Fibroblast of skin of left biceps (primary cell): ENCODE measurements at regions not wholly inside any gene's neighbourhood (a gene's known extent, or its start where the extent isn't known, plus 50 kb on each side); places are given as distances from the start of the nearest gene placed in this dataset.
"Not testable (repeated sequence)": the region's sequence is repeated elsewhere in the genome, so short reads cannot be mapped to it uniquely, and the experiment has no call there.

Source experiments
- DNase-seq, 2 experiments: peaks; one replicate each; pipeline ENCODE4 v3.0.0-alpha.2; 2013; ENCODE audit warnings: low read depth in 2 of 2

DNA sequence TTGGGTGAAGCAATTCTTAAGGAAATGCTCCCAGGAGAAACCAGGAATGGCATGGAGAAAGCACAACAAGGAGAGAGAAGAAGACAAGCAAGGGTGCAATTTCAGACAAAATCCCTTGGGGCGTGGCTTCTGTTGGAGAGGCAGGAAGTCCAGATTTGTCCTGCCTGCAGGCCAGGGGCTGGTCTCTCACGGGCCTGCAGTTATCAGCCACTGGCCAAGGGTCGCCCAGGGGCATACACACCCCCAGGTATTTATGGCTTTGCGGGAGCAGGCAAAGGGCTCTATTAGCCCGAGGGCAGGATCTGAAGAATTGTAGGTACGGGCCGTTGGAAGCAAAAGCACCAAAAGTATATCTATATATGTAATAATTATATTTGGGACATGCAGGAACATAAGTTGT is 87.7 kb downstream of the IYD start:
- no peak for DNase-seq

DNA sequence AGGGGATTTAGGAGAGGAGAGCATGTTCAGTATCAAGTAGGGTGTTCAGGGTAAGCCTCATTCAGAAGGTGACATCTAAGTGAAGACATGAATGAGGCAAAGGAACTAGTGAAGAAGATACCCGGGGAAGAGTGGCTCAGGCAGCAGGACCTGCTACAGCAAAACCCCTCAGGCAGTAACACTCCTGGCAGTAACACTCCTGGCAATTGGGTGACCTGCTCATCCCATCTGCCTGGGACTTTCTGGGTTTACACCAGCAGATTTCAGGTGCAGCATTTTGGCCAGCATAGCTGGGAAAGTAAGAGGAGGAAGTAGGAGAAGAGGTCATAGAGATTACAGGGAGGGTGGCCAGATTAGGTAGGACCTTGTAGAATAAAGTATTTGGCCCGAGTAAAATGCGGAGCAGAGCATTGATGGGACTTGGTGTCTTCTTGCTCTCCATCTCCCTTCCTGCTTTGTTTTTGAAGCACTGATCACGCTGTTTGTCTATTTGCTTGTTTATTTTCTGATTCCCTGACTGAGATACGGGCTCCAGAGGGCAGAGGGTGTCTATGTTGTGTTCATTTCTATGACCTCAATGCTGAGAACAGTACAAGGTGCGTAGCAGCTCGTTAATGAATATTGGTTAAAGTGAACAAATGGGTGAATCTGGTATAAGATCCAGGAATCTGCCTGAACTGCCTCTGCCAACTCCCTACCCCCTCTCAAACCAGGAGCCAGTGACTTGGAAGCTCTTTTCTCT is 88.3 kb downstream of the IYD start:
- no peak for DNase-seq

DNA sequence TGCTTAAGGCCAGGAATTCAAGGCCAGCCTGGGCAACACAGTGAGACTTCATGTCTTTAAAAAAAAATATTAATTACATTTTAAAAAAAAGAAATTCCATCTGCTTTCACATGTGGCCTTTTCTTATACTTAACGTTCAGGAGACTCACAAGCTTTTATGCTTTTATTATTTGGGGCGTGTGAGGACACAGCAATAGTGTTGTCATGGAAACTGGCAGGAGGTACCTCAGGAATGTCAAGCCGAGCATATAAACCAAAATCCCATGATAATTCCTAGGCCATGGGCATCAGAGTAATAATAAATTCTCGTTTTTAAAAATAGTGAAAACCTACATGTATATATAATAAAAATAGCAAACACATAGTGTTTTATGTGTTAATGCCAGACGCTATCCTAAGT is 89.8 kb downstream of the IYD start:
- no peak for DNase-seq

DNA sequence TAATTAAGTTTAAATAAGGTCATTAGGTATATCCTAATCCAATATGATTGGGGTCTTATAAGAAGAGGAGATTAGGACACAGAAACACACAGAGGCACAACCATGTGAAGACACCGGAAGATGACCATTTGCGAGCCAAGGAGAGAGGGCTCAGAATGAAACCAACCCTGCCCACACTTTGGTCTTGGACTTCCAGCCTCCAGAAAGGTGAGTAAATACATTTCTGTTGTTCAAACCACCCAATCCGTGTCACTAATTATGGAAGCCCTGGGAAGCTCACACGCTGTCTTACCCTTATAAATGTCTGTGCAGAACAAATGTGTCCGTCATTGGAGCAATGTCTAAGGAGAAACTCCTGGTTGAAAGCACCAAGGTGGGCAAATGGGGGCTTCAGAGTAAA is 95.0 kb downstream of the IYD start:
- no peak for DNase-seq

DNA sequence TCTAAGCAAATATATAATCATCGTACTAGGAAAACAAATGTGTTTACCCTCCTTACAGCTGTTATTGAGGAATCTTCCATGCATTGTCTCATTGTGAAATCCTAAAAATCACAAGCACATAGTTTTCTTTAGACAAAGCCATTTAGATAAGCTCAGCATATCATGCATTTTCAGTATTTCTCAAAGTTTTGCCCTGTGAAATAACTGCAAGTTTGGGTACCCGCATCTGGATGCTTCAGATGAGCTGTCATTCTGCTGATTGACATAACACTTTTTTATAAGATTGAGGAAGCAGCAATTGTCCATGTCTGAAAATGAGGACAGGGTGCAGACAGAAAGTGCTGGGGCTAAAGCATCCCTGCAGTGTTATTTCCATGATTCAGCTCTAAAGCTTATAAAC is 96.2 kb downstream of the IYD start:
- no peak for DNase-seq

DNA sequence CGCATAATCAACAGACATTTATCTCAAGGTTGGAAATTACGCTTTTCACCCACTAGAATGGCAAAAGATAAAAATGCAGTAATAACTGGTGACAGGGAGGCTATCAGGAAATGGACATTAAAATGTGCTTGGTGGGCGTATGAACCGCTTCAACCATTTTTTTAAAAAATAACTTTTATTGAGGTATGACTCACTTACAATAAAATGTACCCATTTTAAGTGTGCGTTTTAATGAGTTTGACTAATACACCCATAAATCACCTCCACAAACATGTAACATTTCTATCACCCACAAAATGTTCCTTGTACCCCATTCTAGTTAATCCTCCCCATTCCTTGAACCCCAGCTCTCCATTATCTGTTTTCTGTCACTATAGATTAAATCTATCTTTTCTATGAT is 96.8 kb downstream of the IYD start:
- no peak for DNase-seq

DNA sequence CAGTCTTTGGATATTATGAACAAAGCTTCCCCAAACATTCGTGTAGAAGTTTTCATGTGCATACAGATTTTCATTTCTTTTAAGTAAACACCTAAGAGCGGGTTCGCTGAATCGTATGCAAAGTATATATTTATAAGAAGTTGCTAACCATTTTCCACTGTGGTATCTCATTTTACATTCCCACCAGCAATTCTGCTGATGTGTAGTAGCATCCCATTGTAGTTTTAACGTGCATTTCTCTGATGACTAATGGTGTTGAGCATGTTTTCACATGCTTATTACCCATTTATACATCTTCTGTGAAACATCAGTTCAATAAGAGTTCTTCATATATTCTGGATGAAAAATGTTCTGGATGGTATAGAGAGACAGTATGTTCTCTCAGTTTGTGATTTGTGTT is 97.4 kb downstream of the IYD start:
- no peak for DNase-seq

DNA sequence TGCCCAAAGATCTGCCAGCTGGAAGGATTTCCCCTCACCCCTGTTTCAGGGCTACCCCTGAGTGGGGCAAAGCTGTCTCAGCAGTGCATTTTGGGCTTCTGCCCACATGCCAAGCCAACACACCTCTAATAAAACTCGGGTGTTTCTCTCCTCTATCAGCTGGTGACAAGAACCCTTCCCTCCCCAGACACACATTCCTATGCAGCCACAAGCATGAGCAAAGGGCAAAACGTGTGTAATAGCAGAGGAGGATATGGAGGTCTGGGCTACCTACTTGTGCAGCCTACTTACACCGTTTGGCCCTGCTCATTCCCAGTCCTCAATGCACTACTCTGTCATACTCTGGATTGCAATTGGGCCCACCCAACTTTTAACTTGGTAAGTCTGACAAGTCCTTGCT is 101.3 kb downstream of the IYD start:
- no peak for DNase-seq

DNA sequence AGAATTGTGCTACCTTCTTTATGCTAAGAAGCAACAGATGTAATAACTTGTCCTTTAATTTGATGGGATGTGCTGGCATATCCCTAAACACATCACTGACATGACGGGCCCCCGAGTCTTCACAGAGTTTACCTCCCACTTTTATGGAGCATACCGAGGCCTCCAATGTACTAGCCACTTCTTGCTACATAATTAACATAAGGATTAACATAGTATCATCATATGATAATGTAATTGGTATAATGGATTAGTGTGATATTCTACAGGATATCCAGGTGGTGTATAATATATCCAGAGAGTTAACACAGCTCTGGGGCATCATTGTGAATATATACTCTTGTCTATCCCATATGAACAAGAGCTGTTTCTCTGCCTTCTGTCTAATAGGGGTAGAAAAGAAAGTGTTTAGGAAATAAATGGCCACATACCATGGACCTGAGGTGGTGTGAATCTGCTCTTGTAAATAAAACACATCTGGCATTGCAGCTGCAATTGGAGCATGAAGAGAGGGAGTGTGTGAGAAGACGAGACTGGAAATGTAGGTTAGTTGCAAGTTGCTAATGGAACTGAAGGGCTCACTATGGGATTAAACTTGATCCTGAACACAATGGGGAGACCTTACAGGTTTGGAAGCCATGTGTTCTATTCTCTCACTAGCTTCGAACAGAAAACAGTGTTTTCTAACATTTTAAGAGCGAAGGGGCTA is 102.3 kb downstream of the IYD start:
- DNase-seq, result no peak

DNA sequence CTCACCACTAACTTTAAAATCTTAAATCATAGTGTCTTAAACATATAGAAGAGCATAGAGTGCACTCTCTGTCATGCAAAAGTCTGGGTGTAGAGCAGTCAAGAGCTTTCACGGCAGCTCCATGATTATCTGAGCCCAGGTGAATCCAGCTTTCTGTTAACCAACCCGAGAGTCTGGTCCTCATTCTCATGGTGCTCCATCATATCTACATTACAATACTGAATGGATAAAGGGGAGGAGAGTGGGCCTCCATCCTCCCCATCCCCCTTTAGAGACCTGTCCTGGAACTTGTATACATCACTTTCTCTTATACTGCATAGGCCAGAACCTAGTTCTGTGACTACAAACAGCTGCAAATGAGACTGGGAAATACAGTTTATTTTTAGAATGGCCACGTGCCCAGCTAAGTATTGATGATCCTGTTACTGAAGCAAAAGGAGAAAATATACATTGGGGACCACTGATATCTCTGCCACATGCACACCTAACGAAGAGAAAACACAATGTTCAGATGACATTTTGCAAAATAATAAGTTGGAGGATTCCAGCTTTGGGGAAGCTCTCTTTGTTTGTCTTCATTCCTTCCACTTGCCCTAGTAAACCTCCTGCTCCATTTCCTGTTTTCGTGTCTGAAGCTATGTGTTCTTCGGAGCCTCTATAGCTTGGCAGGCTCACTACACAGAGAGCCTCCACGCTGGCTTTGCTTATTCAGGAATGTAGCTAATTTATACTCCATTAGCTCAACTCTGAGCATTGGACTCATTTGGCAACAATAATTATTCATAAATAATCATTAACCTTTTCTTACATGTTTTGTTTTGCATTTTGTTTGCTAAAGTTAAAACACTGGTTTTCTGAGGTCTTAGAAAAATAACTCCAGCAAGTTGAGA is 110.1 kb downstream of the IYD start:
- no peak for DNase-seq

DNA sequence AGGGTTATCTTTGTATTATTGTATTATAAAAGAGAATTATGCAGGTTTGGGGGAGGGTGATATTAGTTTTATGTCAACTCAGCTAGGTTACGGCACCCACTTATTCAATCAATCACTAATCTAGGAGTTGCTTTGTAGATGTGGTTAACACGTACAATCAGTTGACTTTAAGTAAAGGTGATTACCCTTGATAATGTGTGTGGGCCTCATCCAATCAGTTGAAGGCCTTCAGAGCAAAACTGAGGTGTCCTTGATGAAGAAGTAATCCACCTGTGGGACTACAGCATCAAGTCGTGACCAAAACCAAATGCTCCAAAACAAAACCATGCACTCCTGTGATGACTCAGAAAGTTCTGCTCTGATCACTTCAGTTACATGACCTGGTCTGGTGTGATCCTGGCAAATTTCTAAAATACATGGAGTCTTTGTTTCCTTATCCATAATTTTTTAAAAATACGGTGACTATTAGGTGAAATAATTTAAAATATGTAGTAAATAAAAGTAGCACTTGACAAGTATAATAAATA is 114.1 kb downstream of the IYD start:
- DNase-seq, result no peak

DNA sequence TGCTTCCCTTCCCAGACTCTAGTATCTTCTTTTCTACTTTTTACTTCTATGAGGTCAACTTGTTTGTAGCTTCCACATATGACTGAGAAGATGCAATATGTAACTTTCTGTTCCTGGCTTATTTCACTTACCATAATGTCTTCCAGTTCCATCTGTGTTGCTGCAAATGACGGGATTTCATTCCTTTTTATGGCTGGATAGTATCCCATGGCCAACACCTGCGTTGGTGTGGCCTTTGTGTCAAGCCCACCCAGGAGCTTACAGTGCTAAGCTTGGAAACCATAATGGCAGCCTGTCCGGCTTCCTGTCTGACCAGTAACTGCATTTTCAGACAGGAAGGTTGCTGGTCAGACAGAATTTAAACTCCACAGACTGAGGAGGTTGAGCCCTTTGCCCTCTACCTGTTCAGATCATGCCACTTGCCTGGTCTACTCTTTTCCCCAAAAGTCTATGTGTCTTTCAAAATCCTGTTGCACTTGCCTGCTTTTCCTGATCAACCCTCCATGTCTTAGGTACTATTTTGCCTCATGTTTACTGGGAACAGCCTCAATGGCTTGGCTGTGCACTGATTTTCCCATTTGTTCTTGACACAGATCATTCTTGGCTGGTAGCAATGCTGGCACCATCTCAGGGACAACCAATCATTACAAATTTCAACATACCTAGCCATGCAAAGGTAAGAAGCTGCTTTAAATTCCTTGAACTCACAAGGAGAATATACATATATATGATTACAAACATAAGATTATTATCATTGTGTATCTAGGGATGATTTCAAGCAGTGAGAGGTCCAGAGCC is 114.3 kb upstream of the PLEKHG1 start:
- no peak for DNase-seq

DNA sequence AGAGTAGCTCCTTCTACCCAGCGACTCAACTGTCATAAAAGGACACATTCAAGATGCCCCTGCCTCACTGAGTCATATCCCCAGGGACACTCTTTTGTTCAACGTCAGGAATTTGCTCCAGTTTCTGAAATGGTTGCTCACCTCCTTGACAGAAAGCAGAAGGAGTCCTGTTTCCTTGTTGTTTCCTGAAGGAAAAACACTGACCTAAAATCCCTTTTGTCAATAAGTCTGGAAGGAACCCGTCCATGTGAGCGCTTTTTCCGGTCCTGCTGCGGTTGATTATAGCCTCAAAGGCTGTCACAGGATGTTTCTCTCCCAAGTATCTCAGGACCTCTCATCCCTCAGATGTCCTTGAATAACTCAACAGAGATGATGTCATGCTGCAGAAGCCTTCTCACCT is 113.6 kb upstream of the PLEKHG1 start:
- DNase-seq, result no peak

DNA sequence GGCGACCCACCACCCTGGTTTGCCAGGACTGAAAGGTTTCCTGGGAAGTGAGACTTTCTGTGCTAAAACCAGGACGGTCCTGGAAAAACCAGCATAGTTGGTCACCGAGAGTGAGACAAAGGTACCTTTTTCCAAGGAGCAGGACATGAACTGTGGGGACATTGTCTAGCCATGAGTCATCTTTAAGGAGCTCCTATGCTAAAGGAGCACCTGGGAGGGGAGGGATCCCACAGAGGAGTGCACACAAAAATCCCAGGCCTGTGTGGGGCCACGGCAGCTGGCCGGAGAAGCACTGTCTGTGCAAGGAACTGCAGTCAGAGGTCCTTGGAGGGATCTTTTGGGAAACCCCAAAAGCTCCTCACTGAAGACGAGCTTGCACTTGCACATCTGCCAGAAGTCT is 109.1 kb upstream of the PLEKHG1 start:
- DNase-seq, result no peak

DNA sequence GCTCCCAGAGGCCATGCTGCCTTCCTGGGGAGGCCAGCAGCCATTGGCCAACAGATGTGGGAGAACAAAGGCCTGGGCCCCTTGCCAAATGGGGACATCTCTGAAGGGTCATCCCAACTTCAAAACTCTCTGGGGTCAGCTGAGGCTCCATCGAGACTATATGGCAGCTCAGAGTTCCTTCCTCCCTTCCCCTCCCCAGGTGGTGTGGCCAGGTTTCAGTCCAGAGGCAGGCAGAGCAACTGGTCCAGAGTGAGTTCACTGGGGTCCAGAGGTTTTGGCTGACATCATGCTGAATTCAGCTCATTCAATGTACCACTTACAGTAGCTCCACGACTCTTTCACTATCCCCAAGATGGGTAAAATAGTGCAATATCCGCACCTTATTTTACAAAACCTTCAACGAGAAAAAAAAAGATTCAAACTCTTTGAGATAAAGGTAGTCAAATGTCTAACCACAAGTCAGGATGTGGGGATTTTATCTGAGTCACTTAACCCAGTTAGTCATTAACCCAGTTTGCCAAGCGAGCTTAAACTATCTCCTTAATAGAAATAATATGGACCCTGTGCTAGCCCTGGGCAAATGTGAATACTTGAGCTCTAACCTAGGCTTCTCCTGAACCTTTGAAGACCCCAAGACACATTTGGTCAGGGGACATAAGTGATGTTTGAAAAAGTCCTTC is 108.4 kb upstream of the PLEKHG1 start:
- no peak for DNase-seq

DNA sequence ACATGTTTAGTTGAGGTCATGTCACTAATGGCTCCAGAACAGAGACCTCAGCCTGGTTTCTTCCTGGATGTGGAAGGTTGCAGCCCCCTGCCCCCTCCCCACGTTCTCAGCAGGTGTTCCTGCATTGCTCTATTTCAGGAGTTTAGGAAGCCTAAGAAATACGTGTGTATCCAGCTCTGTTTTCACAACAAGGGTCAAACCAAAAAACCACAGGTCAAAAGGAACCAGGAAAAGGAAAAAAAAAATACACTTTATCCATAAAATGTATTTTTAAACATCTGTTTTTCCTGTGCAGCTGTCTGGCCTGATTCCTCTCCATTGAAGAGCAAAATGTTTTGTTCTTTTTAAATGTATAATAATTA is 107.9 kb upstream of the PLEKHG1 start:
- DNase-seq, result no peak

DNA sequence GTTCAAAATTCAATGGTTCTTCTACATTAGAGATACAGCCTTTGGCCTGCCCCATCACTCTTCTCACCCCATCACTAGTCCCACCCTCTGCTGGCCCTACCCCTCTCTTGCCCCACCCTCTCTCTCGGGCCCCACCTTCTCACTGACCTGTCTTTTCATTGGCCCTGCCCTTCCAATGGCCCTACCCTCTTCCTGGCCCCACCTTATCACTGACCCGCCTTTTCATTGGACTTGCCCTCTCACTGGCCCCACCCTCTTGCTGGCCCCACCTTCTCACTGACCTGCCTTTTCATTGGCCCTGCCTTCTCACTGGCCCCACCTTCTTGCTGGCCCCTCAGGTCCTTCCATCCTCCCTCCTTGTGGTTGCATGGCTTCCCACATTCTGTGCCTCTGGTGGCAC is 107.2 kb upstream of the PLEKHG1 start:
- DNase-seq, result no peak

DNA sequence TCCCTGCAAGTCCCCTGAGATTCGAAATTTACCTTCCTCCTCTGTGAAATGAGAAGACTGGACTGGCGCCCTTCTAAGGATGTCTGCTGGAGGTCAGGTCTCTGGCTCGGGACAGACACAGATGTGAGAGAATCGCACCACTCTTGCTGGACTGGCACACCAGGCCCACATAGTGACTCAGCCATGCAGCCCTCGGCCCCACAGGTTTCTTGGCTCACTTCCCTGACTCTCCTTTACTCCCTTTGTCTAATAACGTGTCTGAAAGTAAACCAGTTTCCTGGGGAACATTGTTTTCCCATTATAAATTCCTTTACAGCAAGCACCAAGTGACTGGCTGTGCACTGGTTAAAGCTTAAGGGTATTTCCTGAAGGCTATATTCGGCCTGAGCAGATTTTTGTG is 106.7 kb upstream of the PLEKHG1 start:
- DNase-seq, result no peak

DNA sequence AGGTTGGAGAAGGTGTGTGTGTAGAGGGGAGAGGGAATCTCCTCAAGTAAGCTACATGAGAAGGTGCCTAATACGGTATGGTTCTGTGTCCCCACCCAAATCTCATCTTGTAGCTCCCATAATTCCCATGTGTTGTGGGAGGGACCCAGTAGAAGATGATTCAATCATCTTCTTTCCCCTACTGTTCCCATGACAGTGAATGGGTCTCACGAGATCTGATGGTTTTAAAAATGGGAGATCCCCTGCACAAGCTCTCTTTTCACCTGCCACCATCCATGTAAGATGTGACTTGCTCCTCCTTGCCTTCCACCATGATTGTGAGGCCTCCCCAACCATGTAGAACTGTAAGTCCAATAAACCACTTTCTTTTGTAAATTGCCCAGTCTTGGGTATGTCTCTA is 106.1 kb upstream of the PLEKHG1 start:
- DNase-seq, result not testable (repeated sequence)

DNA sequence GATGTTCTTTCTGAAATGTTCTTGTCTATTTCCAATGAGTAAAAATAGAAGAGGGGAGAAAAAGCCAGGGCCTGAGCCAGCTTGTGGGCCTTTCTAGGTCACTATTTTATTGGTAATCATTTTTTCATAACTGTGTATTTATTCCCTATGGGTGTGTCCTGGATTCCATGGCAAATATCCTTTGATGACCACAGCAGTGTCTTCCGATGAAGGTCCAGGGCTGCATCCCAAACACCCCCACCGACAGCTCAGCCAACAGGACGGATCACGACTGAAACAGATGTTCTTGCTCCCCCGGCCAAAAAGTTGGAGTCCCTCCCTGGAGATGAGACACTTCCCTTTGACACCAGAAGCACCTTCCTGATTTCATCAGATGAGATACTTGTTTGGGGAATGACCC is 105.4 kb upstream of the PLEKHG1 start:
- no peak for DNase-seq

DNA sequence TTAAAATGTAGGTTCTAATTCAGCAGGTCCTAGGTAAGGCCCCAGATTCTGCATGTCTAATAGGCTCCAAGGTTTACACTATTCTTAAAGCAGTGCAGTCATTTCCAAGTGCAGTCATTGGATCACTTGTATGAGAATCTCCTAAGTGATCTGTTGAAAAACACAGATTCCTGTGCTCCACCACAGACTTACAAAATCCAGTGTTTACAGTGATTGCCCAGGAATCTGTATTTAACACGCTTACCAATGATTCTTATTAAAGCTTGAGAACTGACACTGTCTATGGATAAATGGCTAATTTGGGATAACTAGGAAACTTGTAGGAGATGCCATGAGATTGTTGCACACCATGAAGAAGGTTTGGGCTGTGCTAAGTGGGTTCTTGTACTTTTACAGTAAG is 104.6 kb upstream of the PLEKHG1 start:
- no peak for DNase-seq
